SK-N-SH (cell line): ENCODE measurements at regions not wholly inside any gene's neighbourhood (a gene's known extent, or its start where the extent isn't known, plus 50 kb on each side); places are given as distances from the start of the nearest gene placed in this dataset.

Source experiments
- CTCF ChIA-PET: fragments of 300-600, 350-600 bp; formaldehyde crosslinking; extraction: SDS; loops from one replicate; lab custom pipeline; 2021; lab: Yijun Ruan, JAX
- POLR2A ChIA-PET: fragments of 350-600 bp; sonication (Branson Sonifier 250); formaldehyde crosslinking; extraction: SDS; loops from one replicate; lab custom pipeline; 2020; ENCODE audit warnings: antibody characterized with exemption, inconsistent platforms; lab: Yijun Ruan, JAX
- DNase-seq: peaks from one replicate; pipeline ENCODE4 v3.0.0; 2012
- H2AFZ ChIP-seq: fragments of 200-600 bp; sonication (generic); 2 replicates; pipeline ENCODE4 v1.8.1; 2016; ENCODE audit warnings: antibody characterized with exemption, mild to moderate bottlenecking, low read depth
- H3F3A ChIP-seq: fragments of 200-600 bp; sonication (generic); replicated peaks from 2 replicates; pipeline ENCODE3; 2016; ENCODE audit warnings: antibody characterized with exemption, mild to moderate bottlenecking; ENCODE audit not compliant: insufficient read depth
- H3K27ac ChIP-seq, 2 experiments: fragments of 200-500 bp in 1 of 2; fragments of 200-600 bp in 1 of 2; sonication (Bioruptor generic) in 1 of 2; sonication (generic), shearing (Covaris generic) in 1 of 2; 2 replicates each; pipeline versions ENCODE4 v1.5.1 to v1.6.1; 2014 to 2016; ENCODE audit warnings: low read depth in 2 of 2, inconsistent platforms in 1 of 2, low read length in 1 of 2, mild to moderate bottlenecking in 1 of 2, mixed read lengths in 1 of 2
- H3K27me3 ChIP-seq: fragments of 200-600 bp; sonication (generic), shearing (Covaris generic); 2 replicates; pipeline ENCODE4 v1.6.1; 2016; ENCODE audit warnings: mixed run types; ENCODE audit not compliant: insufficient read depth
- H3K36me3 ChIP-seq, 2 experiments: fragments of 200-500 bp in 1 of 2; fragments of 200-600 bp in 1 of 2; sonication (Bioruptor generic) in 1 of 2; sonication (generic) in 1 of 2; replicated peaks in 1 of 2; 2 replicates each; pipeline versions ENCODE3 to v1.5.1; 2014 to 2016; ENCODE audit warnings: low read length in 1 of 2, mild to moderate bottlenecking in 1 of 2; ENCODE audit not compliant: insufficient read depth in 2 of 2, control insufficient read depth in 1 of 2
- H3K4me1 ChIP-seq, 2 experiments: fragments of 200-500 bp in 1 of 2; fragments of 200-600 bp in 1 of 2; sonication (Bioruptor generic) in 1 of 2; sonication (generic), shearing (Covaris generic) in 1 of 2; 2 replicates each; pipeline versions ENCODE4 v1.5.1 to v1.6.1; 2014 to 2016; ENCODE audit warnings: low read depth in 1 of 2, low read length in 1 of 2, mixed run types in 1 of 2; ENCODE audit not compliant: insufficient read depth in 2 of 2, control insufficient read depth in 1 of 2
- H3K4me2 ChIP-seq: fragments of 200-600 bp; sonication (generic), shearing (Covaris generic); 2 replicates; pipeline ENCODE4 v1.6.1; 2017; ENCODE audit warnings: mixed run types
- H3K4me3 ChIP-seq, 2 experiments: fragments of 200-500 bp in 1 of 2; fragments of 200-600 bp in 1 of 2; sonication (Bioruptor generic) in 1 of 2; sonication (generic), shearing (Covaris generic) in 1 of 2; 2 replicates each; pipeline versions ENCODE4 v1.5.1 to v1.8.1; 2014 to 2016; ENCODE audit warnings: low read depth in 2 of 2, inconsistent platforms in 1 of 2, low read length in 1 of 2, mild to moderate bottlenecking in 1 of 2, mixed read lengths in 1 of 2, moderate library complexity in 1 of 2
- H3K79me2 ChIP-seq: fragments of 200-600 bp; sonication (generic); 2 replicates; pipeline ENCODE4 v1.8.1; 2017; ENCODE audit warnings: mild to moderate bottlenecking; ENCODE audit not compliant: insufficient read depth
- H3K9ac ChIP-seq: fragments of 200-600 bp; sonication (generic); 2 replicates; pipeline ENCODE4 v1.6.1; 2017; ENCODE audit warnings: mixed run types
- H3K9me2 ChIP-seq: fragments of 200-600 bp; sonication (generic); 2 replicates; pipeline ENCODE4 v1.6.1; 2017; ENCODE audit warnings: mixed run types
- H3K9me3 ChIP-seq: fragments of 200-600 bp; sonication (generic); 2 replicates; pipeline ENCODE4 v1.6.1; 2017; ENCODE audit warnings: mixed run types, mild to moderate bottlenecking, moderate library complexity
- H4K20me1 ChIP-seq: fragments of 200-600 bp; sonication (generic); 2 replicates; pipeline ENCODE4 v1.6.1; 2017; ENCODE audit warnings: mild to moderate bottlenecking, mixed run types; ENCODE audit not compliant: insufficient read depth
- CTCF ChIP-seq: fragments of 200-600 bp; sonication (generic); IDR thresholded peaks from 2 replicates; pipeline ENCODE4 v1.6.1; 2017; ENCODE audit warnings: antibody characterized with exemption, mild to moderate bottlenecking, moderate library complexity
- EP300 ChIP-seq, 2 experiments: IDR thresholded peaks; 2 replicates each; pipeline versions ENCODE4 v1.4.0 to v1.6.1; 2012; ENCODE audit warnings: borderline replicate concordance in 1 of 2, low read depth in 1 of 2, low read length in 1 of 2
- EZH2phosphoT487 ChIP-seq: fragments of 200-600 bp; sonication (generic); IDR thresholded peaks from 2 replicates; pipeline ENCODE4 v1.6.1; 2017; ENCODE audit warnings: low read depth, mixed run types, mild to moderate bottlenecking, antibody characterized with exemption, moderate library complexity, borderline replicate concordance
- FOSL2 ChIP-seq: IDR thresholded peaks from 2 replicates; pipeline ENCODE4 v1.4.0; 2012; ENCODE audit warnings: low read depth, mild to moderate bottlenecking, moderate library complexity, borderline replicate concordance
- FOXJ3 ChIP-seq: sonication (generic); formaldehyde crosslinking; IDR thresholded peaks from 2 replicates; pipeline ENCODE4 v1.5.1; 2020; ENCODE audit warnings: mild to moderate bottlenecking, missing genetic modification reagents
- FOXM1 ChIP-seq: IDR thresholded peaks from 2 replicates; pipeline ENCODE4 v1.4.0; 2012; ENCODE audit warnings: low read depth, mild to moderate bottlenecking
- GABPA ChIP-seq: IDR thresholded peaks from 2 replicates; pipeline ENCODE4 v1.4.0; 2012; ENCODE audit warnings: low read depth, mild to moderate bottlenecking
- IRF3 ChIP-seq: fragments of 150-350 bp; IDR thresholded peaks from 2 replicates; pipeline ENCODE4 v1.6.1; 2016; ENCODE audit warnings: mild to moderate bottlenecking, low read depth, low read length
- MXI1 ChIP-seq: IDR thresholded peaks from 2 replicates; pipeline ENCODE4 v1.6.1; 2012; ENCODE audit warnings: mild to moderate bottlenecking, low read depth, low read length, improper control_type of control experiment
- POLR2AphosphoS5 ChIP-seq: IDR thresholded peaks from 2 replicates; pipeline ENCODE4 v1.6.1; 2012; ENCODE audit warnings: low read depth, low read length
- RCOR1 ChIP-seq: fragments of 150-350 bp; IDR thresholded peaks from 2 replicates; pipeline ENCODE4 v1.6.1; 2017; ENCODE audit warnings: antibody characterized with exemption, low read length
- RXRA ChIP-seq: IDR thresholded peaks from 2 replicates; pipeline ENCODE4 v1.4.0; 2012; ENCODE audit warnings: low read depth, mild to moderate bottlenecking, borderline replicate concordance
- SMC3 ChIP-seq: IDR thresholded peaks from 2 replicates; pipeline ENCODE4 v1.6.1; 2012; ENCODE audit warnings: low read depth, low read length, improper control_type of control experiment
- USF1 ChIP-seq: IDR thresholded peaks from 2 replicates; pipeline ENCODE4 v1.4.0; 2012; ENCODE audit warnings: low read depth, borderline replicate concordance
- YY1 ChIP-seq: IDR thresholded peaks from 2 replicates; pipeline ENCODE4 v1.4.0; 2012; ENCODE audit warnings: low read depth, mild to moderate bottlenecking
- WGBS: methylation state at CpG from one replicate; pipeline ENCODE4 v1.1.6; 2017; ENCODE audit warnings: low lambda C conversion rate; 5-methylcytosine and 5-hydroxymethylcytosine counted together

- TF ChIP-seq FOSL2 (peak; percentile 19; the same call in 1 of the 2 replicates), FOXM1 (no peak), SMC3 (no peak), POLR2AphosphoS5 (no peak), RCOR1 (no peak), GABPA (no peak), YY1 (no peak), MXI1 (no peak), USF1 (no peak), EP300 (IDR thresholded peaks at IDR 0.05; ENCODE audit: borderline replicate concordance in 1 of 2, low read depth in 1 of 2, low read length in 1 of 2) (peak in 1 of 2 experiments; percentile 36; a peak in 1 of 4 replicates)
Observed at GRCh38 chr22:27512283-27512761, 289.2 kb downstream of the MN1 start (continued).

- CTCF ChIA-PET, result no interaction called here
- Histone ChIP-seq H3K4me2 (no peak overlapping the region), H3K27me3 (no peaks in the 10 kb centered on the region), H3F3A (peaks cover 4% of the 10 kb centered on the region), H4K20me1 (no peaks in the 10 kb centered on the region), H3K27ac (peak overlapping the region in 1 of 2 experiments; percentile 60; a peak in 2 of 4 replicates), H3K9me3 (no peaks in the 10 kb centered on the region), H3K79me2 (no peaks in the 10 kb centered on the region)
- WGBS, result 40% methylated on average over 2 of the region's 2 CpGs
- TF ChIP-seq CTCF, result no peak
- no peak for TF ChIP-seq YY1
- TF ChIP-seq FOSL2, result no peak
- TF ChIP-seq IRF3, result no peak
- no peak for TF ChIP-seq RXRA
- TF ChIP-seq EZH2phosphoT487, result no peak
- no peak for TF ChIP-seq FOXJ3
- TF ChIP-seq, all 33 proteins: peak for 0
- POLR2A ChIA-PET, result no interaction called here
- no peaks in the 10 kb centered on the region for H3K36me3 ChIP-seq
- no peak overlapping the region for H3K4me3 ChIP-seq
- no peak for DNase-seq
- no peak overlapping the region for H3K9ac ChIP-seq
- no peak overlapping the region for H2AFZ ChIP-seq
- H3K4me1 ChIP-seq, result peaks cover 8 to 10% of the 10 kb centered on the region in 2 experiments; a peak in 1 of 4 replicates
- no peaks in the 10 kb centered on the region for H3K9me2 ChIP-seq
Observed at GRCh38 chr22:27513021-27513420, 288.5 kb downstream of the MN1 start.
